ENCODE measurements at regions not wholly inside any gene's neighbourhood (a gene's known extent, or its start where the extent isn't known, plus 50 kb on each side); places are given as distances from the start of the nearest gene placed in this dataset.

GRCh38 chr1:60906039-60906438 lies 176.3 kb upstream of the NFIA start:
- TF ChIP-seq ZNF274 (IDR thresholded peaks at IDR 0.05; ENCODE audit: low read depth, low read length) (no peak), YY1 (IDR thresholded peaks at IDR 0.05; ENCODE audit: insufficient read depth, insufficient read length) (no peak), SUZ12 (IDR thresholded peaks at IDR 0.05; ENCODE audit: extremely low read depth, insufficient read depth, insufficient read length) (no peak)
